GM12891 (cell line): ENCODE measurements at regions not wholly inside any gene's neighbourhood (a gene's known extent, or its start where the extent isn't known, plus 50 kb on each side); places are given as distances from the start of the nearest gene placed in this dataset.
A peak's percentile ranks its signal among the peaks of the same experiment; 100 is the strongest.

Source experiments
- DNase-seq: peaks from one replicate; pipeline ENCODE4 v3.0.0; 2011; ENCODE audit warnings: low spot score; ENCODE audit not compliant: insufficient read length
- FAIRE-seq: peaks from 2 replicates; lab custom pipeline; 2011; peaks lifted over from hg19 to GRCh38; lab: Jason Lieb, UNC
- PAX5 ChIP-seq: IDR thresholded peaks from 2 replicates; pipeline ENCODE4 v1.6.1; 2011; ENCODE audit warnings: low read length, moderate library complexity, mild to moderate bottlenecking; ENCODE audit not compliant: insufficient read depth, severe bottlenecking
- POLR2A ChIP-seq: IDR thresholded peaks from 2 replicates; pipeline ENCODE4 v1.6.1; 2011; ENCODE audit warnings: low read depth, low read length, control low read depth
- POLR2AphosphoS5 ChIP-seq: IDR thresholded peaks from 2 replicates; pipeline ENCODE4 v1.6.1; 2011; ENCODE audit warnings: low read depth, low read length, control low read depth
- POU2F2 ChIP-seq: IDR thresholded peaks from 2 replicates; pipeline ENCODE4 v1.6.1; 2011; ENCODE audit warnings: low read depth, mild to moderate bottlenecking, control low read depth, low read length, moderate library complexity
- SPI1 ChIP-seq: IDR thresholded peaks from 2 replicates; pipeline ENCODE4 v1.6.1; 2011; ENCODE audit warnings: low read depth, low read length, control low read depth
- TAF1 ChIP-seq: IDR thresholded peaks from 2 replicates; pipeline ENCODE4 v1.6.1; 2011; ENCODE audit warnings: low read depth, low read length, control low read depth

- TF ChIP-seq POU2F2 (no peak), POLR2A (no peak), SPI1 (no peak), TAF1 (no peak), POLR2AphosphoS5 (no peak)
- FAIRE-seq (no peak), DNase-seq (no peak)
These were observed 163.0 kb upstream of the RNPC3 start for GRCh38 chr1:103362348-103363007.

- no peak for DNase-seq
- FAIRE-seq: no peak
- no peak for TF ChIP-seq POLR2AphosphoS5
- TF ChIP-seq POU2F2: no peak
- TF ChIP-seq PAX5: no peak
- TF ChIP-seq TAF1: no peak
- TF ChIP-seq SPI1: no peak
- TF ChIP-seq POLR2A: no peak
These were observed 172.1 kb upstream of the RNPC3 start for GRCh38 chr1:103353391-103353790.

- no peak for FAIRE-seq
- no peak for TF ChIP-seq POLR2AphosphoS5
- no peak for TF ChIP-seq PAX5
- no peak for TF ChIP-seq SPI1
- TF ChIP-seq POLR2A: no peak
- TF ChIP-seq TAF1: no peak
- TF ChIP-seq POU2F2: no peak
These were observed 177.4 kb upstream of the RNPC3 start for GRCh38 chr1:103348136-103348535.

GRCh38 chr1:103344930-103345329, 180.6 kb upstream of the RNPC3 start:
- no peak for TF ChIP-seq POLR2A
- TF ChIP-seq POU2F2: no peak
- no peak for TF ChIP-seq TAF1
- TF ChIP-seq SPI1: no peak
- TF ChIP-seq POLR2AphosphoS5: no peak
- TF ChIP-seq PAX5: no peak
- FAIRE-seq (no peak), DNase-seq (no peak)

More at GRCh38 chr1:103348136-103348535, 177.4 kb upstream of the RNPC3 start:
- DNase-seq: no peak

- no peak for FAIRE-seq
- TF ChIP-seq PAX5 (no peak), POU2F2 (no peak), POLR2A (no peak), TAF1 (no peak), POLR2AphosphoS5 (no peak), SPI1 (peak; percentile 73)
- no peak for DNase-seq
These were observed 184.1 kb upstream of the RNPC3 start for GRCh38 chr1:103341377-103341880.

- TF ChIP-seq TAF1 (no peak), SPI1 (no peak), POU2F2 (no peak), POLR2A (no peak), POLR2AphosphoS5 (no peak), PAX5 (no peak)
- no peak for FAIRE-seq
These were observed 187.7 kb upstream of the RNPC3 start for GRCh38 chr1:103337779-103338178.

GRCh38 chr1:103336408-103336807, 189.1 kb upstream of the RNPC3 start:
- no peak for TF ChIP-seq PAX5
- no peak for TF ChIP-seq POLR2A
- no peak for TF ChIP-seq POU2F2
- TF ChIP-seq POLR2AphosphoS5: no peak
- TF ChIP-seq SPI1: no peak
- no peak for TF ChIP-seq TAF1
- DNase-seq (no peak), FAIRE-seq (no peak)

More at GRCh38 chr1:103337779-103338178, 187.7 kb upstream of the RNPC3 start:
- DNase-seq: no peak

GRCh38 chr1:103333141-103333540, 192.4 kb upstream of the RNPC3 start:
- TF ChIP-seq POLR2A (no peak), SPI1 (no peak), POLR2AphosphoS5 (no peak), POU2F2 (no peak), PAX5 (no peak), TAF1 (no peak)
- no peak for DNase-seq
- no peak for FAIRE-seq

GRCh38 chr1:103327054-103327719, 198.3 kb upstream of the RNPC3 start:
- no peak for TF ChIP-seq SPI1
- no peak for TF ChIP-seq POLR2AphosphoS5
- TF ChIP-seq TAF1: no peak
- TF ChIP-seq PAX5: no peak
- no peak for TF ChIP-seq POU2F2
- TF ChIP-seq POLR2A: no peak
- FAIRE-seq: no peak
- DNase-seq: no peak

GRCh38 chr1:103326595-103326994, 198.9 kb upstream of the RNPC3 start:
- FAIRE-seq (no peak), DNase-seq (no peak)
- TF ChIP-seq POLR2AphosphoS5 (no peak), POLR2A (no peak), POU2F2 (no peak), PAX5 (no peak)
